AG04450 (cell line): ENCODE measurements at regions not wholly inside any gene's neighbourhood (a gene's known extent, or its start where the extent isn't known, plus 50 kb on each side); places are given as distances from the start of the nearest gene placed in this dataset.

ENCODE experiments used
- CTCF ChIA-PET: fragments of 300-600, 350-600 bp; formaldehyde crosslinking; extraction: SDS; loops from one replicate; lab custom pipeline; 2022; ENCODE audit warnings: antibody characterized with exemption, inconsistent platforms; lab: Charles Lee
- POLR2A ChIA-PET: fragments of 350-600 bp; formaldehyde crosslinking; extraction: SDS; loops from one replicate; lab custom pipeline; 2021; ENCODE audit warnings: antibody characterized with exemption, inconsistent platforms; lab: Yijun Ruan, JAX
- DNase-seq: peaks from one replicate; pipeline ENCODE4 v3.0.0-alpha.2; 2011; ENCODE audit warnings: low read depth, low spot score
- H3K27ac ChIP-seq: one replicate; pipeline ENCODE4 v1.5.1; 2012; ENCODE audit warnings: low read depth, low read length, control low read depth
- H3K27me3 ChIP-seq: one replicate; pipeline ENCODE4 v1.6.0; 2012; ENCODE audit warnings: low read length; ENCODE audit not compliant: control insufficient read depth, insufficient read depth
- H3K4me3 ChIP-seq: 2 replicates; pipeline ENCODE4 v1.5.1; 2011; ENCODE audit warnings: mild to moderate bottlenecking, low read depth, low read length, control low read depth
- H3K9me3 ChIP-seq: 2 replicates; pipeline ENCODE4 v1.5.1; 2012; ENCODE audit warnings: low read length; ENCODE audit not compliant: control insufficient read depth, insufficient read depth
- TF ChIP-seq, protein P1 (sequence below): IDR thresholded peaks from 2 replicates; pipeline ENCODE4 v1.5.1; 2011; ENCODE audit warnings: low read depth, low read length, control low read depth, inconsistent platforms

DNA sequence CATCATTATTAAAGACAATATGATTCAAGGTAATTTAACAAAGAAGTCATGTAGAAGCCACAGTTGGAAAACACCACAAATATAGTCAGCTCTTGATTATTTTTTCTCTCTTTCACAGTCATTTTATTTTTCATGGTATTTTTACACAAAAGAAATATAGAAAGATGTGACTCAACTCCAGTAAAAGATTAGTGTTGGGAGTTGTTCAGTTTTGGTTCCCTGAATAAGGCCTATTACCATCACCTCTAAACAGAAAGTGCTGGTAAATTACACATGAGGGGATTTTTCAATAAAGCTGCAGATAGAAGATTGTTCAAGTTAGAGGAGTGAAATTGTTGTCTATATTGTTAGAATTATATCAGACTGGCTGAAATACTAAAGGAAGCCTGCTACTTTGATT, 107.0 kb downstream of the DDIT4L start:
- no peak overlapping the region for H3K27ac ChIP-seq
- TF ChIP-seq, protein P1, sequence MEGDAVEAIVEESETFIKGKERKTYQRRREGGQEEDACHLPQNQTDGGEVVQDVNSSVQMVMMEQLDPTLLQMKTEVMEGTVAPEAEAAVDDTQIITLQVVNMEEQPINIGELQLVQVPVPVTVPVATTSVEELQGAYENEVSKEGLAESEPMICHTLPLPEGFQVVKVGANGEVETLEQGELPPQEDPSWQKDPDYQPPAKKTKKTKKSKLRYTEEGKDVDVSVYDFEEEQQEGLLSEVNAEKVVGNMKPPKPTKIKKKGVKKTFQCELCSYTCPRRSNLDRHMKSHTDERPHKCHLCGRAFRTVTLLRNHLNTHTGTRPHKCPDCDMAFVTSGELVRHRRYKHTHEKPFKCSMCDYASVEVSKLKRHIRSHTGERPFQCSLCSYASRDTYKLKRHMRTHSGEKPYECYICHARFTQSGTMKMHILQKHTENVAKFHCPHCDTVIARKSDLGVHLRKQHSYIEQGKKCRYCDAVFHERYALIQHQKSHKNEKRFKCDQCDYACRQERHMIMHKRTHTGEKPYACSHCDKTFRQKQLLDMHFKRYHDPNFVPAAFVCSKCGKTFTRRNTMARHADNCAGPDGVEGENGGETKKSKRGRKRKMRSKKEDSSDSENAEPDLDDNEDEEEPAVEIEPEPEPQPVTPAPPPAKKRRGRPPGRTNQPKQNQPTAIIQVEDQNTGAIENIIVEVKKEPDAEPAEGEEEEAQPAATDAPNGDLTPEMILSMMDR, result no peak
- no peak for DNase-seq
- ChIA-PET CTCF (interaction anchor here (1.0 to 6.9 kb wide), 3 partner anchors 9 to 85 kb away, joined by 5 to 69 read pairs (median 12); no protein-coding TSS in a partner anchor), POLR2A (no interaction called here)
- no peak overlapping the region for H3K4me3 ChIP-seq
- no peaks in the 10 kb centered on the region for H3K27me3 ChIP-seq
- H3K9me3 ChIP-seq, result no peaks in the 10 kb centered on the region

DNA sequence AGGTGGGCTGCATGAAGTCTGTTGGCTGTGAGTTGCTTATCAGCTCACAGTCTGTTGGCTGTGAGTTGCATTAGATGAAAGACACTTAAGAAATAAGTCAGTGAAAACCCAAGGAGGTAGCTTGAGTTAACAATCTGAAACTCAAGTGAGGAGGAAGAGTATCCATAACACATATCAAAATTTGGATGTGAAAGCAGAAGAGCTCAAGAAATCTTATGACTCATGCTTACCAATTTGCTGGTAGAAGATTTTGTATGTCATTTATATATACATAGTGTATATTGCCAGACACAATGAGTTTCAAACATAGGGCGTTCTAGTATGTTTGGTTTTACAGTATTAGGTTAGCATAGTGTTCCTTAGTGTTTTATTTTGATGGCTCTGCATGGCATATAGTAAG, 107.4 kb downstream of the DDIT4L start:
- Histone ChIP-seq H3K4me3 (no peak overlapping the region), H3K27ac (no peak overlapping the region), H3K27me3 (no peaks in the 10 kb centered on the region), H3K9me3 (no peaks in the 10 kb centered on the region)
- no peak for DNase-seq
- ChIA-PET CTCF (interaction anchor here (1.0 to 6.9 kb wide), 3 partner anchors 10 to 85 kb away, joined by 5 to 69 read pairs (median 12); no protein-coding TSS in a partner anchor), POLR2A (no interaction called here)
- TF ChIP-seq, protein P1, result no peak

- ChIA-PET CTCF (interaction anchor here (1.2 to 6.9 kb wide), 2 partner anchors 11 to 83 kb away, joined by 6 to 69 read pairs; no protein-coding TSS in a partner anchor), POLR2A (no interaction called here)
- no peak for DNase-seq
- Histone ChIP-seq H3K27me3 (no peaks in the 10 kb centered on the region), H3K27ac (no peak overlapping the region), H3K9me3 (no peaks in the 10 kb centered on the region), H3K4me3 (no peak overlapping the region)
- TF ChIP-seq, protein P1, result no peak
Observed at GRCh38 chr4:100081491-100081890, 108.8 kb downstream of the DDIT4L start.

- TF ChIP-seq, protein P1, result no peak
- Histone ChIP-seq H3K27ac (no peak overlapping the region), H3K27me3 (no peaks in the 10 kb centered on the region), H3K9me3 (no peaks in the 10 kb centered on the region), H3K4me3 (no peak overlapping the region)
- ChIA-PET CTCF (interaction anchor here (1.4 to 6.9 kb wide), 3 partner anchors 13 to 131 kb away, joined by 3 to 69 read pairs (median 5); no protein-coding TSS in a partner anchor), POLR2A (no interaction called here)
- no peak for DNase-seq
Observed at GRCh38 chr4:100079264-100079663, 111.0 kb downstream of the DDIT4L start.

DNA sequence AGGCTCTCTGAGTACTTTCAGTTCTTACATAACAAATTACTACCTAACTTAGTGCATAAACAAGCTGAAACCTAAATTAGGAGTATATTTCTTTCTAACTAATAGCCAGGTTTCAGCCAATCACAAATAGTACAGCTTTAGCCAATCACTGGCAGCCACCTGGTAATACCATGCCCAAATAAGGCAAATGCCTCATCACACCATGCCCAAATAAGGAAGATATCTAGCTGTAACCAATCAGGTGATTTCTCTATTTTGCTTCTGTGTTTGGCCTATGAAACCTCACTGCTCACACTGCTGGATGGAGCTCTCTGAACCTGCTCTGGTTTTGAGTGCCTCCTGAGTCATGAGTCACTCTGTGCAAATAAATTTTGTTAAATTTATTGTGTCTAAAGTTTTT, 113.5 kb downstream of the DDIT4L start:
- DNase-seq, result no peak
- CTCF ChIA-PET, result interaction anchor here (2.0 to 2.5 kb wide), 2 partner anchors 17 to 19 kb away, joined by 7 to 13 read pairs; no protein-coding TSS in a partner anchor
- no peaks in the 10 kb centered on the region for H3K9me3 ChIP-seq
- TF ChIP-seq, protein P1, result no peak
- no peaks in the 10 kb centered on the region for H3K27me3 ChIP-seq
- no peak overlapping the region for H3K4me3 ChIP-seq
- POLR2A ChIA-PET, result no interaction called here
- H3K27ac ChIP-seq, result no peak overlapping the region
